Liver (tissue), 8 donors: ENCODE measurements at regions not wholly inside any gene's neighbourhood (a gene's known extent, or its start where the extent isn't known, plus 50 kb on each side); places are given as distances from the start of the nearest gene placed in this dataset.
A peak's percentile ranks its signal among the peaks of the same experiment; 100 is the strongest.

Experiments used
- DNase-seq: peaks from one replicate; pipeline ENCODE4 v3.0.0-alpha.2; 2017; ENCODE audit warnings: low spot score
- H3K27ac ChIP-seq, 2 donors: one replicate each; pipeline ENCODE4 v1.7.0; 2013; ENCODE audit warnings: inconsistent platforms in 2 of 2, low read length in 2 of 2, control low read depth in 1 of 2, low read depth in 1 of 2, mild to moderate bottlenecking in 1 of 2
- H3K27me3 ChIP-seq, 4 donors: one replicate each; pipeline versions ENCODE4 v1.6.1 to v1.7.0; 2013; ENCODE audit warnings: low read length in 3 of 4, inconsistent platforms in 1 of 4, mild to moderate bottlenecking in 1 of 4, moderate library complexity in 1 of 4; ENCODE audit not compliant: control insufficient read depth in 4 of 4, insufficient read depth in 4 of 4
- H3K36me3 ChIP-seq, 4 donors: one replicate each; pipeline versions ENCODE4 v1.6.1 to v1.7.0; 2013; ENCODE audit warnings: low read length in 3 of 4, mild to moderate bottlenecking in 3 of 4, low read depth in 1 of 4, moderate library complexity in 1 of 4; ENCODE audit not compliant: control insufficient read depth in 4 of 4, insufficient read depth in 3 of 4
- H3K4me1 ChIP-seq, 4 donors: one replicate each; pipeline versions ENCODE4 v1.6.1 to v1.7.0; 2013; ENCODE audit warnings: low read length in 3 of 4, mild to moderate bottlenecking in 3 of 4, moderate library complexity in 1 of 4; ENCODE audit not compliant: control insufficient read depth in 4 of 4, insufficient read depth in 4 of 4
- H3K4me3 ChIP-seq, 3 donors: one replicate each; pipeline versions ENCODE4 v1.6.1 to v1.7.0; 2013; ENCODE audit warnings: low read length in 3 of 3, control low read depth in 1 of 3, low read depth in 1 of 3, mild to moderate bottlenecking in 1 of 3
- H3K9ac ChIP-seq, 2 donors: one replicate each; pipeline ENCODE4 v1.7.0; 2013; ENCODE audit warnings: low read length in 2 of 2, mild to moderate bottlenecking in 2 of 2, moderate library complexity in 2 of 2, control low read depth in 1 of 2, low read depth in 1 of 2
- H3K9me3 ChIP-seq, 4 donors: one replicate each; pipeline versions ENCODE4 v1.6.1 to v1.7.0; 2013; ENCODE audit warnings: low read length in 3 of 4; ENCODE audit not compliant: control insufficient read depth in 4 of 4
- CTCF ChIP-seq: fragments of 150-350 bp; IDR thresholded peaks from 2 replicates; pipeline ENCODE4 v1.5.1; 2017; ENCODE audit warnings: improper control_type of control experiment, low read depth, low read length; ENCODE audit not compliant: missing input control
- FOXA1 ChIP-seq: IDR thresholded peaks from 2 replicates; pipeline ENCODE4 v1.6.1; 2016; ENCODE audit warnings: antibody characterized with exemption
- GABPA ChIP-seq, 2 donors: IDR thresholded peaks in 1 of 2; conservative IDR thresholded peaks in 1 of 2; 2 replicates each; pipeline ENCODE4 v1.6.1; 2016; ENCODE audit warnings: antibody characterized with exemption in 2 of 2, mild to moderate bottlenecking in 1 of 2, moderate library complexity in 1 of 2
- HNF4A ChIP-seq, 2 donors: conservative IDR thresholded peaks; 2 replicates each; pipeline ENCODE4 v1.6.1; 2016; ENCODE audit warnings: antibody characterized with exemption in 2 of 2, mild to moderate bottlenecking in 2 of 2
- HNF4G ChIP-seq: IDR thresholded peaks from 2 replicates; pipeline ENCODE4 v1.6.1; 2016; ENCODE audit warnings: antibody characterized with exemption
- JUND ChIP-seq, 2 donors: IDR thresholded peaks; 2 replicates each; pipeline ENCODE4 v1.6.1; 2016; ENCODE audit warnings: antibody characterized with exemption in 2 of 2
- MAX ChIP-seq: IDR thresholded peaks from 2 replicates; pipeline ENCODE4 v1.6.1; 2016; ENCODE audit warnings: antibody characterized with exemption
- RAD21 ChIP-seq, 2 donors: IDR thresholded peaks; 2 replicates each; pipeline ENCODE4 v1.6.1; 2016; ENCODE audit warnings: antibody characterized with exemption in 2 of 2, mild to moderate bottlenecking in 2 of 2
- REST ChIP-seq: IDR thresholded peaks from 2 replicates; pipeline ENCODE4 v1.6.1; 2016; ENCODE audit warnings: antibody characterized with exemption, mild to moderate bottlenecking
- RXRA ChIP-seq, 2 donors: IDR thresholded peaks; 2 replicates each; pipeline ENCODE4 v1.6.1; 2017 to 2018; ENCODE audit warnings: antibody characterized with exemption in 2 of 2, mild to moderate bottlenecking in 1 of 2
- TAF1 ChIP-seq: conservative IDR thresholded peaks from 2 replicates; pipeline ENCODE4 v1.6.1; 2016; ENCODE audit warnings: antibody characterized with exemption, mild to moderate bottlenecking
- YY1 ChIP-seq: IDR thresholded peaks from 2 replicates; pipeline ENCODE4 v1.6.1; 2016; ENCODE audit warnings: antibody characterized with exemption, mild to moderate bottlenecking
- WGBS: extraction: QIAGEN DNeasy Blood & Tissue Kit; methylation state at CpG from one replicate; pipeline ENCODE4 v1.1.7; 2013; 5-methylcytosine and 5-hydroxymethylcytosine counted together
- TF ChIP-seq, protein P1 (sequence below): IDR thresholded peaks from 2 replicates; pipeline ENCODE4 v1.6.1; 2016; ENCODE audit warnings: antibody characterized with exemption
- TF ChIP-seq, protein P2 (sequence below): IDR thresholded peaks from 2 replicates; pipeline ENCODE4 v1.6.1; 2016; ENCODE audit warnings: antibody characterized with exemption
- donor health status: healthy.
- donor health status: healthy.
- donor health status: healthy.
- donor health status: healthy.
- donor health status: healthy.

- Histone ChIP-seq H3K4me1 (peaks cover 0 to 31% (median 7%) of the 10 kb centered on the region in 4 donors), H3K4me3 (no peak overlapping the region), H3K27me3 (no peaks in the 10 kb centered on the region), H3K36me3 (no peaks in the 10 kb centered on the region), H3K9me3 (no peaks in the 10 kb centered on the region), H3K27ac (no peak overlapping the region), H3K9ac (no peak overlapping the region)
- DNase-seq = no peak
- WGBS = 63% methylated on average over 8 of the region's 8 CpGs
- TF ChIP-seq HNF4G (peak; percentile 67), HNF4A (conservative IDR thresholded peaks at IDR 0.05) (peak; percentile 69 to 85), CTCF (no peak), MAX (no peak)
Measured at GRCh38 chr1:83802460-83803152, 196.3 kb downstream of the TTLL7 start.

GRCh38 chr1:83802023-83802422, 196.9 kb downstream of the TTLL7 start:
- TF ChIP-seq TAF1 (no peak), JUND (IDR thresholded peaks at IDR 0.05) (no peak), FOXA1 (no peak), GABPA (IDR thresholded peaks at IDR 0.05 in 1 of 2, conservative IDR thresholded peaks at IDR 0.05 in 1 of 2) (no peak), HNF4A (conservative IDR thresholded peaks at IDR 0.05) (no peak), CTCF (no peak), RAD21 (IDR thresholded peaks at IDR 0.05) (no peak), REST (no peak), RXRA (IDR thresholded peaks at IDR 0.05) (no peak), YY1 (no peak)
- TF ChIP-seq, protein P1, sequence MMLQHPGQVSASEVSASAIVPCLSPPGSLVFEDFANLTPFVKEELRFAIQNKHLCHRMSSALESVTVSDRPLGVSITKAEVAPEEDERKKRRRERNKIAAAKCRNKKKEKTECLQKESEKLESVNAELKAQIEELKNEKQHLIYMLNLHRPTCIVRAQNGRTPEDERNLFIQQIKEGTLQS = no peak
- TF ChIP-seq, protein P2, sequence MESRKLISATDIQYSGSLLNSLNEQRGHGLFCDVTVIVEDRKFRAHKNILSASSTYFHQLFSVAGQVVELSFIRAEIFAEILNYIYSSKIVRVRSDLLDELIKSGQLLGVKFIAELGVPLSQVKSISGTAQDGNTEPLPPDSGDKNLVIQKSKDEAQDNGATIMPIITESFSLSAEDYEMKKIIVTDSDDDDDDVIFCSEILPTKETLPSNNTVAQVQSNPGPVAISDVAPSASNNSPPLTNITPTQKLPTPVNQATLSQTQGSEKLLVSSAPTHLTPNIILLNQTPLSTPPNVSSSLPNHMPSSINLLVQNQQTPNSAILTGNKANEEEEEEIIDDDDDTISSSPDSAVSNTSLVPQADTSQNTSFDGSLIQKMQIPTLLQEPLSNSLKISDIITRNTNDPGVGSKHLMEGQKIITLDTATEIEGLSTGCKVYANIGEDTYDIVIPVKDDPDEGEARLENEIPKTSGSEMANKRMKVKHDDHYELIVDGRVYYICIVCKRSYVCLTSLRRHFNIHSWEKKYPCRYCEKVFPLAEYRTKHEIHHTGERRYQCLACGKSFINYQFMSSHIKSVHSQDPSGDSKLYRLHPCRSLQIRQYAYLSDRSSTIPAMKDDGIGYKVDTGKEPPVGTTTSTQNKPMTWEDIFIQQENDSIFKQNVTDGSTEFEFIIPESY = no peak
- H3K4me3 ChIP-seq = no peak overlapping the region

More at GRCh38 chr1:83802023-83802422, 196.9 kb downstream of the TTLL7 start:
- 82% methylated on average over 3 of the region's 3 CpGs for WGBS
- H3K27ac ChIP-seq = no peak overlapping the region
- H3K27me3 ChIP-seq = no peaks in the 10 kb centered on the region
- H3K9ac ChIP-seq = no peak overlapping the region
- no peak for DNase-seq
- peaks cover 0 to 31% (median 7%) of the 10 kb centered on the region in 4 donors for H3K4me1 ChIP-seq
- no peaks in the 10 kb centered on the region for H3K9me3 ChIP-seq
- H3K36me3 ChIP-seq = no peaks in the 10 kb centered on the region
